ENCODE measurements at regions not wholly inside any gene's neighbourhood (a gene's known extent, or its start where the extent isn't known, plus 50 kb on each side); places are given as distances from the start of the nearest gene placed in this dataset.
"Not testable (repeated sequence)": the region's sequence is repeated elsewhere in the genome, so short reads cannot be mapped to it uniquely, and the experiment has no call there.

- peak overlapping the region in 1 of 3 donors; percentile 33 for H3K4me3 ChIP-seq (ENCODE audit: low read depth in 1 of 3, low read length in 3 of 3)
- 16 to 66% (median 38%) methylated on average over 7 of the region's 7 CpGs for WGBS, 3 donors
- DNase-seq, result peak; percentile 18 to 73
- H3K4me1 ChIP-seq (ENCODE audit: control insufficient read depth in 3 of 3, insufficient read depth in 2 of 3, low read depth in 1 of 3, low read length in 2 of 3), result peaks cover 0 to 9% (median 0%) of the 10 kb centered on the region in 3 donors
- no peaks in the 10 kb centered on the region for H3K9me3 ChIP-seq (ENCODE audit: control insufficient read depth in 2 of 2, insufficient read depth in 1 of 2, low read depth in 1 of 2, low read length in 1 of 2)
- no peaks in the 10 kb centered on the region for H3K27me3 ChIP-seq (ENCODE audit: control insufficient read depth in 3 of 3, insufficient read depth in 3 of 3, low read length in 3 of 3)
- H3K27ac ChIP-seq (ENCODE audit: low read depth in 1 of 3, low read length in 2 of 3), result peak overlapping the region; percentile 71 to 82 (median 76)
- no peaks in the 10 kb centered on the region for H3K36me3 ChIP-seq (ENCODE audit: control insufficient read depth in 3 of 3, insufficient read depth in 2 of 3, low read depth in 1 of 3, low read length in 3 of 3)
- no peak for FAIRE-seq
Observed at GRCh38 chr10:26621243-26621888, 76.1 kb upstream of the PDSS1 start.

GRCh38 chr10:26621889-26622711 lies 75.4 kb upstream of the PDSS1 start:
- H3K4me1 ChIP-seq (ENCODE audit: control insufficient read depth in 3 of 3, insufficient read depth in 2 of 3, low read depth in 1 of 3, low read length in 2 of 3), result peaks cover 0 to 9% (median 0%) of the 10 kb centered on the region in 3 donors
- peak overlapping the region in 2 of 3 donors; percentile 33 to 54 for H3K4me3 ChIP-seq (ENCODE audit: low read depth in 1 of 3, low read length in 3 of 3)
- no peaks in the 10 kb centered on the region for H3K9me3 ChIP-seq (ENCODE audit: control insufficient read depth in 2 of 2, insufficient read depth in 1 of 2, low read depth in 1 of 2, low read length in 1 of 2)
- DNase-seq (peak; percentile 92 to 97), FAIRE-seq (no peak)
- 5 to 11% (median 8%) methylated on average over 44 to 47 of the region's 47 CpGs for WGBS, 3 donors
- no peaks in the 10 kb centered on the region for H3K36me3 ChIP-seq (ENCODE audit: control insufficient read depth in 3 of 3, insufficient read depth in 2 of 3, low read depth in 1 of 3, low read length in 3 of 3)
- H3K27ac ChIP-seq (ENCODE audit: low read depth in 1 of 3, low read length in 2 of 3), result peak overlapping the region; percentile 76 to 98 (median 82)
- no peaks in the 10 kb centered on the region for H3K27me3 ChIP-seq (ENCODE audit: control insufficient read depth in 3 of 3, insufficient read depth in 3 of 3, low read length in 3 of 3)

- H3K27ac ChIP-seq (ENCODE audit: low read depth in 1 of 3, low read length in 2 of 3), result peak overlapping the region; percentile 80 to 98 (median 82)
- H3K36me3 ChIP-seq (ENCODE audit: control insufficient read depth in 3 of 3, insufficient read depth in 2 of 3, low read depth in 1 of 3, low read length in 3 of 3), result no peaks in the 10 kb centered on the region
- H3K4me3 ChIP-seq (ENCODE audit: low read depth in 1 of 3, low read length in 3 of 3), result no peak overlapping the region
- no peaks in the 10 kb centered on the region for H3K9me3 ChIP-seq (ENCODE audit: control insufficient read depth in 2 of 2, insufficient read depth in 1 of 2, low read depth in 1 of 2, low read length in 1 of 2)
- no peak for FAIRE-seq
- H3K4me1 ChIP-seq (ENCODE audit: control insufficient read depth in 3 of 3, insufficient read depth in 2 of 3, low read depth in 1 of 3, low read length in 2 of 3), result peaks cover 0 to 9% (median 0%) of the 10 kb centered on the region in 3 donors
- no peaks in the 10 kb centered on the region for H3K27me3 ChIP-seq (ENCODE audit: control insufficient read depth in 3 of 3, insufficient read depth in 3 of 3, low read length in 3 of 3)
- WGBS, 3 donors, result 59 to 82% (median 63%) methylated on average over 7 of the region's 7 CpGs
- DNase-seq, result peak in 1 of 2 donors; percentile 48
Observed at GRCh38 chr10:26622891-26623290, 74.6 kb upstream of the PDSS1 start.

GRCh38 chr10:26624006-26624405 lies 73.5 kb upstream of the PDSS1 start:
- DNase-seq, result no peak
- Histone ChIP-seq H3K4me1 (ENCODE audit: control insufficient read depth in 3 of 3, insufficient read depth in 2 of 3, low read depth in 1 of 3, low read length in 2 of 3) (peaks cover 0 to 9% (median 0%) of the 10 kb centered on the region in 3 donors), H3K9me3 (ENCODE audit: control insufficient read depth in 2 of 2, insufficient read depth in 1 of 2, low read depth in 1 of 2, low read length in 1 of 2) (no peaks in the 10 kb centered on the region), H3K4me3 (ENCODE audit: low read depth in 1 of 3, low read length in 3 of 3) (no peak overlapping the region), H3K36me3 (ENCODE audit: control insufficient read depth in 3 of 3, insufficient read depth in 2 of 3, low read depth in 1 of 3, low read length in 3 of 3) (no peaks in the 10 kb centered on the region), H3K27me3 (ENCODE audit: control insufficient read depth in 3 of 3, insufficient read depth in 3 of 3, low read length in 3 of 3) (peaks cover 0 to 2% (median 0%) of the 10 kb centered on the region in 3 donors), H3K27ac (ENCODE audit: low read depth in 1 of 3, low read length in 2 of 3) (no peak overlapping the region)
- FAIRE-seq, result no peak
- WGBS, 3 donors, result 73 to 79% (median 73%) methylated on average over 3 of the region's 3 CpGs

GRCh38 chr10:26626066-26626465 lies 71.4 kb upstream of the PDSS1 start:
- DNase-seq, result no peak

GRCh38 chr10:26627324-26627723 lies 70.2 kb upstream of the PDSS1 start:
- WGBS, 3 donors, result 40 to 58% (median 51%) methylated on average over 3 of the region's 3 CpGs
- Histone ChIP-seq H3K4me3 (ENCODE audit: low read depth in 1 of 3, low read length in 3 of 3) (no peak overlapping the region), H3K9me3 (ENCODE audit: control insufficient read depth in 2 of 2, insufficient read depth in 1 of 2, low read depth in 1 of 2, low read length in 1 of 2) (no peaks in the 10 kb centered on the region), H3K27ac (ENCODE audit: low read depth in 1 of 3, low read length in 2 of 3) (no peak overlapping the region), H3K4me1 (ENCODE audit: control insufficient read depth in 3 of 3, insufficient read depth in 2 of 3, low read depth in 1 of 3, low read length in 2 of 3) (peaks cover 0 to 4% (median 0%) of the 10 kb centered on the region in 3 donors), H3K27me3 (ENCODE audit: control insufficient read depth in 3 of 3, insufficient read depth in 3 of 3, low read length in 3 of 3) (peaks cover 0 to 2% (median 2%) of the 10 kb centered on the region in 3 donors), H3K36me3 (ENCODE audit: control insufficient read depth in 3 of 3, insufficient read depth in 2 of 3, low read depth in 1 of 3, low read length in 3 of 3) (no peaks in the 10 kb centered on the region)
- DNase-seq, result peak in 1 of 2 donors; percentile 14
- no peak for FAIRE-seq

More at GRCh38 chr10:26626066-26626465, 71.4 kb upstream of the PDSS1 start:
- WGBS, 3 donors, result 72 to 85% (median 78%) methylated on average over 3 of the region's 3 CpGs
- H3K9me3 ChIP-seq (ENCODE audit: control insufficient read depth in 2 of 2, insufficient read depth in 1 of 2, low read depth in 1 of 2, low read length in 1 of 2), result no peaks in the 10 kb centered on the region
- H3K27ac ChIP-seq (ENCODE audit: low read depth in 1 of 3, low read length in 2 of 3), result no peak overlapping the region
- H3K27me3 ChIP-seq (ENCODE audit: control insufficient read depth in 3 of 3, insufficient read depth in 3 of 3, low read length in 3 of 3), result peaks cover 0 to 2% (median 2%) of the 10 kb centered on the region in 3 donors
- FAIRE-seq, result no peak
- no peaks in the 10 kb centered on the region for H3K36me3 ChIP-seq (ENCODE audit: control insufficient read depth in 3 of 3, insufficient read depth in 2 of 3, low read depth in 1 of 3, low read length in 3 of 3)
- H3K4me3 ChIP-seq (ENCODE audit: low read depth in 1 of 3, low read length in 3 of 3), result no peak overlapping the region
- H3K4me1 ChIP-seq (ENCODE audit: control insufficient read depth in 3 of 3, insufficient read depth in 2 of 3, low read depth in 1 of 3, low read length in 2 of 3), result peaks cover 0 to 5% (median 0%) of the 10 kb centered on the region in 3 donors

GRCh38 chr10:26628395-26628794 lies 69.1 kb upstream of the PDSS1 start:
- Histone ChIP-seq H3K4me1 (ENCODE audit: control insufficient read depth in 3 of 3, insufficient read depth in 2 of 3, low read depth in 1 of 3, low read length in 2 of 3) (no peaks in the 10 kb centered on the region), H3K36me3 (ENCODE audit: control insufficient read depth in 3 of 3, insufficient read depth in 2 of 3, low read depth in 1 of 3, low read length in 3 of 3) (no peaks in the 10 kb centered on the region), H3K9me3 (ENCODE audit: control insufficient read depth in 2 of 2, insufficient read depth in 1 of 2, low read depth in 1 of 2, low read length in 1 of 2) (no peaks in the 10 kb centered on the region), H3K27me3 (ENCODE audit: control insufficient read depth in 3 of 3, insufficient read depth in 3 of 3, low read length in 3 of 3) (peaks cover 0 to 2% (median 2%) of the 10 kb centered on the region in 3 donors), H3K4me3 (ENCODE audit: low read depth in 1 of 3, low read length in 3 of 3) (no peak overlapping the region), H3K27ac (ENCODE audit: low read depth in 1 of 3, low read length in 2 of 3) (no peak overlapping the region)
- no peak for FAIRE-seq
- no peak for DNase-seq
- 71 to 84% (median 73%) methylated on average over 2 of the region's 2 CpGs for WGBS, 3 donors

GRCh38 chr10:26632171-26632570 lies 65.3 kb upstream of the PDSS1 start:
- DNase-seq; H3K27ac ChIP-seq (ENCODE audit: low read depth in 1 of 3, low read length in 2 of 3); H3K36me3 ChIP-seq (ENCODE audit: control insufficient read depth in 3 of 3, insufficient read depth in 2 of 3, low read depth in 1 of 3, low read length in 3 of 3); H3K27me3 ChIP-seq (ENCODE audit: control insufficient read depth in 3 of 3, insufficient read depth in 3 of 3, low read length in 3 of 3); H3K4me1 ChIP-seq (ENCODE audit: control insufficient read depth in 3 of 3, insufficient read depth in 2 of 3, low read depth in 1 of 3, low read length in 2 of 3); FAIRE-seq; H3K4me3 ChIP-seq (ENCODE audit: low read depth in 1 of 3, low read length in 3 of 3); H3K9me3 ChIP-seq (ENCODE audit: control insufficient read depth in 2 of 2, insufficient read depth in 1 of 2, low read depth in 1 of 2, low read length in 1 of 2): not testable (repeated sequence)
- 88 to 100% (median 90%) methylated on average over 2 to 3 of the region's 3 CpGs for WGBS, 3 donors

Measured in small intestine (tissue), 7 donors.